Trophoblast cell (in vitro differentiated cells and primary cell): ENCODE measurements at regions not wholly inside any gene's neighbourhood (a gene's known extent, or its start where the extent isn't known, plus 50 kb on each side); places are given as distances from the start of the nearest gene placed in this dataset.
"Not testable (repeated sequence)": the region's sequence is repeated elsewhere in the genome, so short reads cannot be mapped to it uniquely, and the experiment has no call there.

Source experiments
- DNase-seq, 2 donors: peaks; one replicate each; pipeline ENCODE4 v3.0.0-alpha.2; 2016
- H2AFZ ChIP-seq: 2 replicates; pipeline ENCODE4 v1.6.1; 2013; ENCODE audit warnings: low read length, moderate library complexity, mild to moderate bottlenecking; ENCODE audit not compliant: insufficient read depth, poor library complexity
- H2AK5ac ChIP-seq: 2 replicates; pipeline ENCODE4 v1.6.1; 2013; ENCODE audit warnings: mild to moderate bottlenecking, low read length
- H2BK120ac ChIP-seq: 2 replicates; pipeline ENCODE4 v1.6.1; 2013; ENCODE audit warnings: low read length, mild to moderate bottlenecking, moderate library complexity; ENCODE audit not compliant: insufficient read depth, poor library complexity
- H2BK12ac ChIP-seq: 2 replicates; pipeline ENCODE4 v1.6.1; 2013; ENCODE audit warnings: mild to moderate bottlenecking, low read length, moderate library complexity
- H2BK5ac ChIP-seq: 2 replicates; pipeline ENCODE4 v1.6.1; 2013; ENCODE audit warnings: low read length, low read depth, moderate library complexity, mild to moderate bottlenecking; ENCODE audit not compliant: poor library complexity
- H3K14ac ChIP-seq: 2 replicates; pipeline ENCODE4 v1.6.1; 2013; ENCODE audit warnings: mild to moderate bottlenecking, low read length
- H3K18ac ChIP-seq: 2 replicates; pipeline ENCODE4 v1.6.1; 2013; ENCODE audit warnings: mild to moderate bottlenecking, low read length
- H3K23ac ChIP-seq: 2 replicates; pipeline ENCODE4 v1.6.1; 2013; ENCODE audit warnings: low read length
- H3K27ac ChIP-seq: 2 replicates; pipeline ENCODE4 v1.5.1; 2013; ENCODE audit warnings: low read depth, mild to moderate bottlenecking, inconsistent platforms, low read length, moderate library complexity
- H3K27me3 ChIP-seq: 2 replicates; pipeline ENCODE4 v1.6.1; 2013; ENCODE audit warnings: inconsistent platforms, mild to moderate bottlenecking, low read length, moderate library complexity; ENCODE audit not compliant: insufficient read depth
- H3K36me3 ChIP-seq, 2 experiments: 1 replicate in 1 of 2; 2 replicates in 1 of 2; pipeline ENCODE4 v1.6.1; 2013; ENCODE audit warnings: low read length in 2 of 2, mild to moderate bottlenecking in 2 of 2, moderate library complexity in 1 of 2; ENCODE audit not compliant: insufficient read depth in 2 of 2, control insufficient read depth in 1 of 2
- H3K4ac ChIP-seq: 2 replicates; pipeline ENCODE4 v1.6.1; 2013; ENCODE audit warnings: low read depth, mild to moderate bottlenecking, low read length, moderate library complexity
- H3K4me1 ChIP-seq, 2 experiments: 1 replicate in 1 of 2; 2 replicates in 1 of 2; pipeline ENCODE4 v1.6.1; 2013; ENCODE audit warnings: low read length in 2 of 2, mild to moderate bottlenecking in 2 of 2, moderate library complexity in 1 of 2; ENCODE audit not compliant: insufficient read depth in 2 of 2, control insufficient read depth in 1 of 2
- H3K4me2 ChIP-seq: 2 replicates; pipeline ENCODE4 v1.6.1; 2013; ENCODE audit warnings: inconsistent platforms, mild to moderate bottlenecking, low read length, moderate library complexity
- H3K4me3 ChIP-seq: 2 replicates; pipeline ENCODE4 v1.5.1; 2013; ENCODE audit warnings: mild to moderate bottlenecking, low read depth, low read length, inconsistent platforms
- H3K79me1 ChIP-seq: one replicate; pipeline ENCODE4 v1.6.1; 2013; ENCODE audit warnings: low read length
- H3K79me2 ChIP-seq: 2 replicates; pipeline ENCODE4 v1.6.1; 2013; ENCODE audit warnings: low read length, mild to moderate bottlenecking; ENCODE audit not compliant: control insufficient read depth, insufficient read depth, poor library complexity
- H3K9ac ChIP-seq: 2 replicates; pipeline ENCODE4 v1.6.1; 2013; ENCODE audit warnings: mild to moderate bottlenecking, low read length
- H3K9me3 ChIP-seq: 2 replicates; pipeline ENCODE4 v1.6.1; 2013; ENCODE audit warnings: low read depth, mild to moderate bottlenecking, control low read depth, inconsistent platforms, low read length; ENCODE audit not compliant: insufficient read depth
- H4K12ac ChIP-seq: 2 replicates; pipeline ENCODE4 v1.6.1; 2013; ENCODE audit warnings: low read depth, mild to moderate bottlenecking, low read length, moderate library complexity
- H4K8ac ChIP-seq: 2 replicates; pipeline ENCODE4 v1.6.1; 2013; ENCODE audit warnings: low read depth, mild to moderate bottlenecking, low read length, moderate library complexity
- H4K91ac ChIP-seq: one replicate; pipeline ENCODE4 v1.6.1; 2013; ENCODE audit warnings: low read depth, mild to moderate bottlenecking, low read length, moderate library complexity
- WGBS: extraction: QIAGEN DNeasy Blood & Tissue Kit; methylation state at CpG from one replicate; pipeline ENCODE4 v1.1.7; 2013; ENCODE audit warnings: missing lambda C conversion rate; ENCODE audit not compliant: insufficient read length, insufficient coverage; ENCODE audit errors: extremely low coverage; 5-methylcytosine and 5-hydroxymethylcytosine counted together

DNA sequence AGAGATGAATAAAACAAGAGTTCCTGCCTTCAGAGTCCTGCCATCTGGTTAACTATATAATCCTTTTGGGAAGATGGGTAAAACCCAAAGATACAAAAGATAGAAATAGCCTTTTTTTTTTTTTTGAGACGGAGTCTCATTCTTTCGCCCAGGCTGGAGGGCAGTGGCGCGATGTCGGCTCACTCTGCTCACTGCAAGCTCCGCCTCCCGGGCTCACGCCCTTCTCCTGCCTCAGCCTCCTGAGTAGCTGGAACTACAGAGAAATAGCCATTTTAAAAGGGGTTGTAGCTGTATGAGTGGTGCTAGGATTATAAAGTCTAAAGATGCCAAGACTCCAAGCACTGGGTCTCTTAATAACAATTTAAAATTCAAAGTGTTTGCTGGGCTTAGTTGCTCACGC, 97.2 kb downstream of the KDR start:
- no peak overlapping the region for H4K12ac ChIP-seq
- no peak overlapping the region for H3K14ac ChIP-seq
- no CpG with 5 or more reads among the region's 9 CpGs for WGBS

DNA sequence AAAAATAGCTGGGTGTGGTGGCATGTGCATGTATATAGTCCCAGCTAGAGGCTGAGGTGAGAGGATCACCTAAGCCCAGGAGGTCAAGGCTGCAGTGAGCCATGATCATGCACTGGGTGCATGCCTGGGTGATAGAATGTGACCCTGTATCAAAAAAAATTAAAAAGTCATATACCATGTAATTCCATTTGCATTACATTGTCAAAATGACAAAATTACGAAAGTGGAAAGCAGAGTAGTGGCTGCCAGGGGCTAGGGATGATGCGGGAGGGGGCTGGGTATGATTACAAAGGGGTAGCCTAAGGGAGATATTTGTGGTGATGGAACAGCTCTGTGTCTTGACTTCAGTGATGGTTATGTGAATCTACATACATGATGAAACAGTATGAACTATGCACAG, 97.8 kb downstream of the KDR start:
- H3K4me1 ChIP-seq: no peaks in the 10 kb centered on the region
- WGBS: no CpG with 5 or more reads among the region's 2 CpGs
- no peak overlapping the region for H4K12ac ChIP-seq
- no peak overlapping the region for H3K4me2 ChIP-seq
- H3K9me3 ChIP-seq: no peaks in the 10 kb centered on the region
- no peak overlapping the region for H3K4me3 ChIP-seq
- no peak overlapping the region for H2BK12ac ChIP-seq
- no peak overlapping the region for H4K8ac ChIP-seq
- no peaks in the 10 kb centered on the region for H3K27me3 ChIP-seq
- H2AK5ac ChIP-seq: no peak overlapping the region
- no peak overlapping the region for H3K23ac ChIP-seq
- H4K91ac ChIP-seq: no peak overlapping the region
- no peaks in the 10 kb centered on the region for H3K79me1 ChIP-seq
- H3K18ac ChIP-seq: no peak overlapping the region
- no peak overlapping the region for H3K14ac ChIP-seq
- H3K4ac ChIP-seq: no peak overlapping the region
- no peaks in the 10 kb centered on the region for H3K79me2 ChIP-seq
- no peak overlapping the region for H2AFZ ChIP-seq
- no peak overlapping the region for H2BK120ac ChIP-seq
- H2BK5ac ChIP-seq: no peak overlapping the region
- no peaks in the 10 kb centered on the region for H3K36me3 ChIP-seq
- H3K9ac ChIP-seq: no peak overlapping the region
- peak; percentile 69 for DNase-seq
- no peak overlapping the region for H3K27ac ChIP-seq

More for the DNA sequence above, 97.2 kb downstream of the KDR start:
- H4K8ac ChIP-seq: no peak overlapping the region
- no peak overlapping the region for H2BK12ac ChIP-seq
- no peaks in the 10 kb centered on the region for H3K79me1 ChIP-seq
- no peaks in the 10 kb centered on the region for H3K9me3 ChIP-seq
- no peaks in the 10 kb centered on the region for H3K79me2 ChIP-seq
- H3K9ac ChIP-seq: no peak overlapping the region
- H3K4me1 ChIP-seq: no peaks in the 10 kb centered on the region
- H3K36me3 ChIP-seq: no peaks in the 10 kb centered on the region
- peak in 1 of 2 donors; percentile 6 for DNase-seq
- H2AK5ac ChIP-seq: no peak overlapping the region
- no peak overlapping the region for H3K18ac ChIP-seq
- H2AFZ ChIP-seq: no peak overlapping the region
- no peaks in the 10 kb centered on the region for H3K27me3 ChIP-seq
- no peak overlapping the region for H2BK5ac ChIP-seq
- no peak overlapping the region for H3K4me2 ChIP-seq
- H4K91ac ChIP-seq: no peak overlapping the region
- no peak overlapping the region for H3K27ac ChIP-seq
- H3K4me3 ChIP-seq: no peak overlapping the region
- H3K23ac ChIP-seq: no peak overlapping the region
- no peak overlapping the region for H2BK120ac ChIP-seq
- H3K4ac ChIP-seq: no peak overlapping the region

DNA sequence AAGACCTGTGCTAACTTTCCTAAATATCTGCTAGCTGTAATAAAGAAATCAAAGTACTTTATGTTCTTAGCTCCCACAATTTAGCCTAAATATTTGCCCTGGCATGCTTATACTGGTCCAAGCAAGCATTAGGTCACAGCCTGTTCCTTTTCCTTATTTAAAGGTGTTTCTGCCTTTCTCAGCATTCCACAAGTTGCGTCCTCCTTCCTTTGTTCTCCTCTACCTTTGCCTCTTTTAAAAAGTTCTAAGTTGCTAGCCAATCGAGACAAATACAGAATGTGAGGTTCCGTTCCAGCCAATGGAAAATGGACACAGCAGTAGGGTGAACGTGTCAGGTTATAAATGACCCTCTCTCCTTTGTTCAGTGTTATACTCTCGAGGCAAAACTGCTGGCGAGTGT, 99.9 kb downstream of the KDR start:
- not testable (repeated sequence) for H3K4me1 ChIP-seq, H3K27me3 ChIP-seq, H2BK120ac ChIP-seq, H3K9ac ChIP-seq, DNase-seq, H3K9me3 ChIP-seq, H4K12ac ChIP-seq, H2BK5ac ChIP-seq, H4K91ac ChIP-seq, H3K14ac ChIP-seq, H3K79me2 ChIP-seq, H3K79me1 ChIP-seq, H2AFZ ChIP-seq, H2AK5ac ChIP-seq, H3K4ac ChIP-seq, H3K27ac ChIP-seq, H3K4me2 ChIP-seq, H3K4me3 ChIP-seq, H3K23ac ChIP-seq, H3K36me3 ChIP-seq, H2BK12ac ChIP-seq, H3K18ac ChIP-seq, H4K8ac ChIP-seq
- WGBS: no CpG with 5 or more reads among the region's 6 CpGs

DNA sequence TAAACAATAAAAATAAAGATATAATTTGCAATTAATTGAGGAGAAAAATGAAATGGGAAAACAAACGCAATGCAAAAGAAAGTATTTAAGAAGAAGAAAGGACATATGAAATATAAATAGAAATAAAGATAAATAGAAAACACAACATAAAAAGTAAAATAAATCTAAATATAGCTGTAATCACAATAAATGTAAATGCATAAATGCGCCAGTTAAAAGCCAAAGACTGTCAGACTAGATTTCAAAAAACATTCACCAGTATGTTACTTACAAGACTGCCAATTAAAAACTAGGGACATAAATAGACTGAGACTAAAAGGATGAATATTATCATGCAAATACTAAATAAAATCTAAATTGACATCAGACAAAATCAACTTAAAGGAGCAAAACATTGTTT, 102.4 kb downstream of the KDR start:
- Histone ChIP-seq H2AFZ (no peak overlapping the region), H3K36me3 (no peaks in the 10 kb centered on the region), H3K23ac (no peak overlapping the region), H3K27me3 (no peaks in the 10 kb centered on the region), H3K9ac (no peak overlapping the region), H4K8ac (no peak overlapping the region), H3K4ac (no peak overlapping the region), H3K79me2 (no peaks in the 10 kb centered on the region), H3K4me2 (no peak overlapping the region), H4K12ac (no peak overlapping the region), H3K4me3 (no peak overlapping the region), H3K79me1 (no peaks in the 10 kb centered on the region), H3K4me1 (no peaks in the 10 kb centered on the region), H2BK12ac (no peak overlapping the region), H2BK120ac (no peak overlapping the region), H3K18ac (no peak overlapping the region), H3K27ac (no peak overlapping the region), H4K91ac (no peak overlapping the region), H2BK5ac (no peak overlapping the region), H3K9me3 (no peaks in the 10 kb centered on the region), H2AK5ac (no peak overlapping the region), H3K14ac (no peak overlapping the region)
- no CpG with 5 or more reads among the region's 2 CpGs for WGBS
- no peak for DNase-seq
